IMR-90 (cell line): ENCODE measurements at regions not wholly inside any gene's neighbourhood (a gene's known extent, or its start where the extent isn't known, plus 50 kb on each side); places are given as distances from the start of the nearest gene placed in this dataset.

Experiments
- ATAC-seq: fragments of 200-7000 bp; cut with Tn5 transposase; 2 replicates; pipeline ENCODE4 v1.9.1; 2020; ENCODE audit warnings: low read depth, mild to moderate bottlenecking, moderate library complexity
- BruUV-seq: library from RNA; stranded (reverse); fragments of 400-500 nt; replicated peaks from 2 replicates; lab custom pipeline; 2021; lab: Mats Ljungman, UMichigan
- CTCF ChIA-PET: fragments of 300-600 bp; formaldehyde crosslinking; extraction: SDS; loops from one replicate; lab custom pipeline; 2021; ENCODE audit warnings: antibody characterized with exemption; lab: Yijun Ruan, JAX
- POLR2A ChIA-PET: fragments of 300-600 bp; sonication (Branson Sonifier 250); formaldehyde crosslinking; loops from one replicate; lab custom pipeline; 2022; ENCODE audit warnings: antibody characterized with exemption; ENCODE audit not compliant: unreplicated experiment; lab: Charles Lee
- DNase-seq: peaks from one replicate; pipeline ENCODE4 v3.0.0; 2013
- H2AFZ ChIP-seq: replicated peaks from 2 replicates; pipeline ENCODE3; 2013; ENCODE audit warnings: low read length, mild to moderate bottlenecking; ENCODE audit not compliant: poor library complexity
- H2AK5ac ChIP-seq: 2 replicates; pipeline ENCODE4 v1.6.1; 2013; ENCODE audit warnings: low read depth, low read length, inconsistent platforms
- H2AK9ac ChIP-seq: replicated peaks from 2 replicates; pipeline ENCODE3; 2013; ENCODE audit warnings: mild to moderate bottlenecking, low read depth, low read length, moderate library complexity; ENCODE audit not compliant: poor library complexity
- H2BK120ac ChIP-seq: 2 replicates; pipeline ENCODE4 v1.6.1; 2013; ENCODE audit warnings: low read depth, low read length, inconsistent platforms
- H2BK15ac ChIP-seq: 3 replicates; pipeline ENCODE4 v1.6.1; 2013; ENCODE audit warnings: low read depth, low read length, inconsistent platforms
- H2BK20ac ChIP-seq: 2 replicates; pipeline ENCODE4 v1.6.1; 2013; ENCODE audit warnings: low read depth, mild to moderate bottlenecking, inconsistent platforms, low read length, moderate library complexity
- H2BK5ac ChIP-seq: 2 replicates; pipeline ENCODE4 v1.6.1; 2013; ENCODE audit warnings: mild to moderate bottlenecking, low read depth, low read length, inconsistent platforms; ENCODE audit not compliant: poor library complexity, severe bottlenecking
- H3K14ac ChIP-seq: replicated peaks from 2 replicates; pipeline ENCODE4 v1.6.1; 2013; ENCODE audit warnings: low read depth, low read length, inconsistent platforms
- H3K18ac ChIP-seq: 2 replicates; pipeline ENCODE4 v1.6.1; 2013; ENCODE audit warnings: low read depth, low read length, control low read depth
- H3K23ac ChIP-seq: 2 replicates; pipeline ENCODE4 v1.6.1; 2013; ENCODE audit warnings: low read depth, low read length, inconsistent platforms
- H3K27ac ChIP-seq: 2 replicates; pipeline ENCODE4 v1.5.1; 2013; ENCODE audit warnings: mild to moderate bottlenecking, control low read depth, low read length; ENCODE audit not compliant: insufficient read depth
- H3K27me3 ChIP-seq: 2 replicates; pipeline ENCODE4 v1.6.1; 2013; ENCODE audit warnings: low read length; ENCODE audit not compliant: control insufficient read depth, insufficient read depth
- H3K36me3 ChIP-seq: 2 replicates; pipeline ENCODE4 v1.6.1; 2013; ENCODE audit warnings: low read length, mixed read lengths; ENCODE audit not compliant: control insufficient read depth, insufficient read depth
- H3K4ac ChIP-seq: 2 replicates; pipeline ENCODE4 v1.6.1; 2013; ENCODE audit warnings: low read depth, low read length, inconsistent platforms
- H3K4me1 ChIP-seq: 2 replicates; pipeline ENCODE4 v1.6.1; 2013; ENCODE audit warnings: low read length, mixed read lengths; ENCODE audit not compliant: control insufficient read depth, insufficient read depth
- H3K4me2 ChIP-seq: 2 replicates; pipeline ENCODE4 v1.6.1; 2013; ENCODE audit warnings: low read depth, mild to moderate bottlenecking, control low read depth, low read length, moderate library complexity
- H3K4me3 ChIP-seq: 2 replicates; pipeline ENCODE4 v1.5.1; 2013; ENCODE audit warnings: low read depth, mild to moderate bottlenecking, control low read depth, low read length, moderate library complexity; ENCODE audit not compliant: insufficient read depth
- H3K56ac ChIP-seq: 2 replicates; pipeline ENCODE4 v1.6.1; 2013; ENCODE audit warnings: low read length, inconsistent platforms; ENCODE audit not compliant: insufficient read depth; ENCODE audit errors: extremely low read depth
- H3K79me1 ChIP-seq, 2 experiments: 2 replicates each; pipeline ENCODE4 v1.6.1; 2013; ENCODE audit warnings: low read length in 2 of 2, inconsistent platforms in 1 of 2, low read depth in 1 of 2
- H3K9ac ChIP-seq: 2 replicates; pipeline ENCODE4 v1.6.1; 2013; ENCODE audit warnings: low read depth, low read length, control low read depth
- H3K9me1 ChIP-seq: 2 replicates; pipeline ENCODE4 v1.6.1; 2013; ENCODE audit warnings: low read length, inconsistent platforms; ENCODE audit not compliant: insufficient read depth
- H3K9me3 ChIP-seq: 2 replicates; pipeline ENCODE4 v1.6.1; 2013; ENCODE audit warnings: low read length; ENCODE audit not compliant: control insufficient read depth, insufficient read depth
- H4K20me1 ChIP-seq: 2 replicates; pipeline ENCODE4 v1.6.1; 2013; ENCODE audit warnings: low read length, inconsistent platforms; ENCODE audit not compliant: insufficient read depth
- H4K5ac ChIP-seq: 2 replicates; pipeline ENCODE4 v1.6.1; 2013; ENCODE audit warnings: mild to moderate bottlenecking, low read depth, low read length, control low read depth
- H4K8ac ChIP-seq, 2 experiments: 2 replicates each; pipeline ENCODE4 v1.6.1; 2013; ENCODE audit warnings: low read depth in 2 of 2, low read length in 2 of 2, control low read depth in 1 of 2, inconsistent platforms in 1 of 2
- H4K91ac ChIP-seq: 2 replicates; pipeline ENCODE4 v1.6.1; 2013; ENCODE audit warnings: low read depth, low read length, inconsistent platforms; ENCODE audit not compliant: insufficient read depth
- CHD1 ChIP-seq: IDR thresholded peaks from 2 replicates; pipeline ENCODE4 v1.6.1; 2012; ENCODE audit warnings: low read depth, low read length, improper control_type of control experiment
- FOS ChIP-seq: fragments of 150-350 bp; IDR thresholded peaks from 2 replicates; pipeline ENCODE4 v1.6.1; 2016; ENCODE audit warnings: low read depth, low read length
- MAZ ChIP-seq: IDR thresholded peaks from 2 replicates; pipeline ENCODE4 v1.6.1; 2012; ENCODE audit warnings: low read depth, mild to moderate bottlenecking, low read length, improper control_type of control experiment, moderate library complexity, borderline replicate concordance
- MXI1 ChIP-seq: IDR thresholded peaks from 2 replicates; pipeline ENCODE4 v1.6.1; 2012; ENCODE audit warnings: low read depth, mild to moderate bottlenecking, low read length, moderate library complexity, borderline replicate concordance
- RFX5 ChIP-seq: IDR thresholded peaks from 2 replicates; pipeline ENCODE4 v1.8.0; 2012; ENCODE audit warnings: low read depth, mild to moderate bottlenecking, low read length, moderate library complexity
- SMC3 ChIP-seq: fragments of 150-350 bp; IDR thresholded peaks from 2 replicates; pipeline ENCODE4 v1.6.1; 2016; ENCODE audit warnings: low read depth, mild to moderate bottlenecking, antibody characterized with exemption, low read length, moderate library complexity
- WGBS, 2 experiments: methylation state at CpG; one replicate each; pipeline versions ENCODE4 v1.1.5 to v1.1.7; 2013; ENCODE audit warnings: missing lambda C conversion rate in 2 of 2; ENCODE audit not compliant: insufficient read length in 1 of 2; ENCODE audit errors: extremely low coverage in 2 of 2; 5-methylcytosine and 5-hydroxymethylcytosine counted together
- dilution Hi-C: fragments of 300-500 bp; cut with HindIII; formaldehyde crosslinking; loops from one replicate; pipeline ENCODE4 v1.14.3; 2018; ENCODE audit warnings: low sequenced_read_pairs; ENCODE audit not compliant: unreplicated experiment
- in situ Hi-C: fragments of 300-500 bp; cut with MboI; formaldehyde crosslinking; loops from 3 replicates; pipeline ENCODE4 v1.14.3; 2019; ENCODE audit warnings: low sequenced_read_pairs, inconsistent platforms, mixed read lengths
- intact Hi-C: fragments of 100-400 bp; cut with micrococcal nuclease; formaldehyde crosslinking; loops from 2 replicates; pipeline ENCODE4 v1.10.0; 2022
- TF ChIP-seq, protein P1 (sequence below): conservative IDR thresholded peaks from 2 replicates; pipeline ENCODE4 v1.5.1; 2012; ENCODE audit warnings: mild to moderate bottlenecking, low read depth, low read length, improper control_type of control experiment

DNA sequence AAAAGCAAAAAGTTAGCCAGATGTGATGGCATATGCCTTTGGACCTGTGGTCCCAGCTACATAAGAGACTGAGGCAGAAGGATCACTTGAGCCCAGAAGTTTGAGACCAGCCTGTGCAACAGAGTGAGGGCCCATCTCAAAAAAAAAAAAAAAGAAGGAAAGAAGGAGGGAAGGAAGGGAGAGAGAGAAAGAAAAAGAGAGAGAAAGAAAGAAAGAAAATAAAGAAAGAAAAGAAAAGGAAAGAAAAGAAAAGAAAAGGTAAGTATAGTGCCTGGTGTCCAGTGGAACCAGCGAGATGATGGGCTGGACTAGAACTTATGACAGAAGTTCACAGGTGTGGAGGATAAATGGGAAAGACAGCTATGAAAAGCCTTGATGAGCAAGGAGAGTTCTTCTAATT, 100.9 kb downstream of the QRSL1 start:
- no peak overlapping the region for H3K4ac ChIP-seq
- H2AFZ ChIP-seq: no peak overlapping the region
- no peak overlapping the region for H4K5ac ChIP-seq
- no peak overlapping the region for H2AK9ac ChIP-seq
- DNase-seq (no peak), ATAC-seq (no peak)
- no peak overlapping the region for H3K27ac ChIP-seq
- H3K27me3 ChIP-seq: peaks cover 13% of the 10 kb centered on the region
- no peak overlapping the region for H3K56ac ChIP-seq
- H2BK20ac ChIP-seq: no peak overlapping the region
- no peak overlapping the region for H4K8ac ChIP-seq
- H2BK15ac ChIP-seq: no peak overlapping the region
- POLR2A ChIA-PET: no interaction called here
- H4K91ac ChIP-seq: no peak overlapping the region
- H3K9me3 ChIP-seq: no peaks in the 10 kb centered on the region
- no peak for TF ChIP-seq SMC3
- TF ChIP-seq MXI1: no peak
- no peak for TF ChIP-seq FOS
- TF ChIP-seq, protein P1, sequence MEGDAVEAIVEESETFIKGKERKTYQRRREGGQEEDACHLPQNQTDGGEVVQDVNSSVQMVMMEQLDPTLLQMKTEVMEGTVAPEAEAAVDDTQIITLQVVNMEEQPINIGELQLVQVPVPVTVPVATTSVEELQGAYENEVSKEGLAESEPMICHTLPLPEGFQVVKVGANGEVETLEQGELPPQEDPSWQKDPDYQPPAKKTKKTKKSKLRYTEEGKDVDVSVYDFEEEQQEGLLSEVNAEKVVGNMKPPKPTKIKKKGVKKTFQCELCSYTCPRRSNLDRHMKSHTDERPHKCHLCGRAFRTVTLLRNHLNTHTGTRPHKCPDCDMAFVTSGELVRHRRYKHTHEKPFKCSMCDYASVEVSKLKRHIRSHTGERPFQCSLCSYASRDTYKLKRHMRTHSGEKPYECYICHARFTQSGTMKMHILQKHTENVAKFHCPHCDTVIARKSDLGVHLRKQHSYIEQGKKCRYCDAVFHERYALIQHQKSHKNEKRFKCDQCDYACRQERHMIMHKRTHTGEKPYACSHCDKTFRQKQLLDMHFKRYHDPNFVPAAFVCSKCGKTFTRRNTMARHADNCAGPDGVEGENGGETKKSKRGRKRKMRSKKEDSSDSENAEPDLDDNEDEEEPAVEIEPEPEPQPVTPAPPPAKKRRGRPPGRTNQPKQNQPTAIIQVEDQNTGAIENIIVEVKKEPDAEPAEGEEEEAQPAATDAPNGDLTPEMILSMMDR: no peak
- no peak for TF ChIP-seq CHD1
- TF ChIP-seq MAZ: no peak
- no peak for TF ChIP-seq RFX5
- no peak overlapping the region for H3K9ac ChIP-seq
- H2BK5ac ChIP-seq: no peak overlapping the region
- H3K18ac ChIP-seq: no peak overlapping the region
- no peak overlapping the region for H3K4me3 ChIP-seq
- dilution Hi-C loops: no loop called here
- in situ Hi-C loops: no loop called here
- no peak overlapping the region for H3K14ac ChIP-seq
- no peak overlapping the region for H3K23ac ChIP-seq
- no TSS peak for BruUV-seq
- no peak overlapping the region for H2BK120ac ChIP-seq
- no peaks in the 10 kb centered on the region for H3K36me3 ChIP-seq
- no peaks in the 10 kb centered on the region for H3K9me1 ChIP-seq
- no peak overlapping the region for H2AK5ac ChIP-seq
- intact Hi-C loops: no loop called here
- no peaks in the 10 kb centered on the region for H4K20me1 ChIP-seq
- no peaks in the 10 kb centered on the region for H3K79me1 ChIP-seq
- H3K4me1 ChIP-seq: no peaks in the 10 kb centered on the region
- CTCF ChIA-PET: no interaction called here
- 40% methylated on average over 1 of the region's 1 CpG; no CpG with 5 or more reads in 1 of the 2 experiments for WGBS, 2 experiments
- H3K4me2 ChIP-seq: no peak overlapping the region
